GM06990 (cell line): ENCODE measurements at regions not wholly inside any gene's neighbourhood (a gene's known extent, or its start where the extent isn't known, plus 50 kb on each side); places are given as distances from the start of the nearest gene placed in this dataset.

Experiments used
- DNase-seq: peaks from one replicate; pipeline ENCODE4 v3.0.0-alpha.2; 2011; ENCODE audit not compliant: insufficient read length; ENCODE audit errors: extremely low read depth
- H3K27me3 ChIP-seq: replicated peaks from 2 replicates; pipeline ENCODE4 v1.6.0; 2011; ENCODE audit warnings: low read length; ENCODE audit not compliant: control insufficient read depth, insufficient read depth
- H3K36me3 ChIP-seq: 2 replicates; pipeline ENCODE4 v1.5.1; 2011; ENCODE audit warnings: low read length; ENCODE audit not compliant: control insufficient read depth, insufficient read depth
- H3K4me3 ChIP-seq: replicated peaks from 2 replicates; pipeline ENCODE4 v1.5.1; 2011; ENCODE audit warnings: low read depth, mild to moderate bottlenecking, control low read depth, low read length
- TF ChIP-seq, protein P1 (sequence below): IDR thresholded peaks from 2 replicates; pipeline ENCODE4 v1.5.1; 2011; ENCODE audit warnings: low read length, control low read depth, mild to moderate bottlenecking, inconsistent platforms; ENCODE audit not compliant: insufficient read depth, poor library complexity, severe bottlenecking

DNA sequence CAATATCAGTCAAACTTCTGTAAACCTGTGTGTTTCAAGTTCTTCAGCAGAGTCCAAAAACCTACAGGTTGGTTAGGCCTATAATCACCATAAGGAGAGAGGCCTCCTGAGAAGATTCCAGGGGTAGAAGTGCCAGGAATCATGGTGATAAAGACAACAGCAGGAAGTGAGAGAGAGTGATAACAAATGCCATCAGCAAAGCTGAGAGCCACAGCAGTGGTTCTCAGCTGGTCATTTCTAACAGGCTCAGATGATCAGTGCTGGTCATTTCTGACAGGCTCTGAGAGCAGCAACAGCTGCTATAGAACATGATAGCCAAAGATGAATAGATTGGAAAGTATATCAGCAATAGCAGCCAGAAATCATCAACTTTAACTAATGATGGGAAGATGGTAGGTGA is 101.3 kb downstream of the TYW3 start:
- no peaks in the 10 kb centered on the region for H3K36me3 ChIP-seq
- TF ChIP-seq, protein P1, sequence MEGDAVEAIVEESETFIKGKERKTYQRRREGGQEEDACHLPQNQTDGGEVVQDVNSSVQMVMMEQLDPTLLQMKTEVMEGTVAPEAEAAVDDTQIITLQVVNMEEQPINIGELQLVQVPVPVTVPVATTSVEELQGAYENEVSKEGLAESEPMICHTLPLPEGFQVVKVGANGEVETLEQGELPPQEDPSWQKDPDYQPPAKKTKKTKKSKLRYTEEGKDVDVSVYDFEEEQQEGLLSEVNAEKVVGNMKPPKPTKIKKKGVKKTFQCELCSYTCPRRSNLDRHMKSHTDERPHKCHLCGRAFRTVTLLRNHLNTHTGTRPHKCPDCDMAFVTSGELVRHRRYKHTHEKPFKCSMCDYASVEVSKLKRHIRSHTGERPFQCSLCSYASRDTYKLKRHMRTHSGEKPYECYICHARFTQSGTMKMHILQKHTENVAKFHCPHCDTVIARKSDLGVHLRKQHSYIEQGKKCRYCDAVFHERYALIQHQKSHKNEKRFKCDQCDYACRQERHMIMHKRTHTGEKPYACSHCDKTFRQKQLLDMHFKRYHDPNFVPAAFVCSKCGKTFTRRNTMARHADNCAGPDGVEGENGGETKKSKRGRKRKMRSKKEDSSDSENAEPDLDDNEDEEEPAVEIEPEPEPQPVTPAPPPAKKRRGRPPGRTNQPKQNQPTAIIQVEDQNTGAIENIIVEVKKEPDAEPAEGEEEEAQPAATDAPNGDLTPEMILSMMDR, result no peak
- H3K4me3 ChIP-seq, result no peak overlapping the region
- no peaks in the 10 kb centered on the region; the same call in 1 of the 2 replicates for H3K27me3 ChIP-seq
- no peak for DNase-seq

DNA sequence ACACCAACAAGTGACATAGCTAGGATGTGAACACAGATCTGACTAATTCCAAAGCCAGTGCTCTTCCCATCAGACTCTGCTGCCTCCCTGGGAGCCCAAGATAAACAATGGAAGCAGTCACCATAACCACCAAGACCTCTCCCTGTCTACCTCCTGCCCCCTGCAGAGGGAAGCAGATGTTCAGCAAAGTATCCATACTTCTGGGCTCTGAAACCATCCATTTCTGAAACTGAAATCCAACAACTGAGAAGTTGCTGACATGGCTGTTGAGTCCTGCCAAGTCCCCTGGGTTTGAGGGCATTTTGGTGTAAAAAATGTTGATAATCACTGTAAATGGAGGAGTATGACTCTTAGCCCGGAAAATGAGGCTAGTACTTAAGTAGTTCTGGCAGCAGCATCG is 102.1 kb downstream of the TYW3 start:
- TF ChIP-seq, protein P1, result no peak
- H3K36me3 ChIP-seq, result no peaks in the 10 kb centered on the region

DNA sequence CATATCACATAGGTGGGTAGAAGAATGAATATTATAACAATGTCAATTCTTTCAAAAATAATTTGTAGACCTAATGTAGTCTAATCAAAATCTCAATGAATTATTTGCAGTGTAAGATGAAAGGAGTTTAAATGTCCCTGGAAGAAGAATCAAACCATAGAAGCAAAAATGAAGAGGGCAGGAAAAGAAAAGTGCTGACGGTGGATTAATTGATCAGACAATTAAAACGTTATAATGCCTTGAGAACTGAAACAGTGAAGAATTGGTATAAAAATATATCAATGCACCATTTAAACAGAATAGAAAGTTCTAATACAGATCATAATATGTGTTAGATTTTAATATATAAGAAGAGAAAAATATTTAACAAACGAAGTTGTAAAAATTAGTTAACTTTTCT is 109.8 kb downstream of the TYW3 start:
- H3K27me3 ChIP-seq, result no peaks in the 10 kb centered on the region
- H3K4me3 ChIP-seq, result no peak overlapping the region
- TF ChIP-seq, protein P1, result no peak
- no peak for DNase-seq
- no peaks in the 10 kb centered on the region for H3K36me3 ChIP-seq

More for the DNA sequence above, 102.1 kb downstream of the TYW3 start:
- H3K27me3 ChIP-seq, result no peaks in the 10 kb centered on the region; the same call in 1 of the 2 replicates
- DNase-seq, result no peak
- no peak overlapping the region for H3K4me3 ChIP-seq

DNA sequence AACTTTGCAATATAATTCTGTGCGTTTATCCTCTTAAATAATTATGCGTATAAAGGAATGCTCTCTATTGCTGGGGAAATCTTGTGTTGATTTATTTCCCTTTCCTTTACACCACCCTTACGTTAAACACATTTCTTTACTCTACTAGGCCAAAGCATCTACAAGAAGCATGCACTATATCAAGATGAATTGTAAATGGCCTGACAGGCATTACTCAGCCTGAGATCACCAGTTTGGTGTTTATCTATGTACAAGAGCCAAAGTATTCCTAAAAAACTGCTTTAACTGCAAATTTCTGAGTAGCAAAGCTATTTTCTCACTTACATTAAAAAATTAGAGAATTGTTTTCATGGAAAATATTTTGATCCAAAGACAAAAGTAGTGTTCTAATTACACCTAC is 114.8 kb downstream of the TYW3 start:
- Histone ChIP-seq H3K36me3 (no peaks in the 10 kb centered on the region), H3K4me3 (no peak overlapping the region), H3K27me3 (no peaks in the 10 kb centered on the region)
- TF ChIP-seq, protein P1, result no peak
- DNase-seq, result no peak

DNA sequence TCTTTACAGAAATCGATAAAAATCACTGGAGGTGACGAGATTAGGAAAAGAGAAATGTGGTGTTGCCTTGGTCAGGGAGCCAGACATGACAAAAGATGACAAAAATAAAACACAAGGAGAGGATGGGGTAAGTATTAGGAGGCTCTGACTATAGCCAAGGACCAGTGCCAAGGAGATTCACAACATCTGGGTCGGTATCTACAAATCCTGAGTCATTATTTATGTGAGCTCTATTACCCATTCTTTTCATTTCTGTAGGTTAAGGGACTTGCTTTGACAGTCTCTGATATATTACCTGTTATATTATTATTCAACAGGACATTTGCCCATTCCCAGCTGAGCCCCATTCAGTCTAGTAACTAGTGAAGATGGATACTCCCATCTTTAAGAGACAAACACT is 120.8 kb downstream of the TYW3 start:
- no peaks in the 10 kb centered on the region for H3K27me3 ChIP-seq
- no peak overlapping the region for H3K4me3 ChIP-seq
- DNase-seq, result no peak
- TF ChIP-seq, protein P1, result no peak
- H3K36me3 ChIP-seq, result no peaks in the 10 kb centered on the region

DNA sequence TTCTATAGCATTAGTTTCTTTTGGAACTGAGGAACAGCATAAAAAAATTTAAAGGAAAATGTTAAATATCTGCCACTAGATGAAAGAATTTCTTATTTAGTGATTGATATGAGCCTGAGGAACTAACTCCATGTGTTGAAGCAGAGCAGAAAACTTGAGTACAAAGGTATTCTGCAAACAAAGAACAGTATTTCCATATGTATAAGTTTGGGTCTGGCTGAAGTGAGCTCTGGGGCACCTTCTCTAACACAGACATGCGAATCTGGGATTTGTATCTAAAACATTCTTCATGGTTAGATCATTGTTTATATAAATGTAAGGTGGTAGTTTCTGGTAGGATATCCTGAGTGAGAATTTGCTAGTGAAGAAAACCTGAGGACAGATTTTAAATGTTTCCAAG is 123.2 kb downstream of the TYW3 start:
- TF ChIP-seq, protein P1, result no peak
- Histone ChIP-seq H3K36me3 (no peaks in the 10 kb centered on the region), H3K4me3 (no peak overlapping the region), H3K27me3 (no peaks in the 10 kb centered on the region)
- no peak for DNase-seq
